Ascending aorta (tissue), 2 donors: ENCODE measurements at regions not wholly inside any gene's neighbourhood (a gene's known extent, or its start where the extent isn't known, plus 50 kb on each side); places are given as distances from the start of the nearest gene placed in this dataset.

ENCODE experiments used
- DNase-seq, 2 donors: peaks; one replicate each; pipeline ENCODE4 v3.0.0-alpha.2; 2019; ENCODE audit warnings: low spot score in 2 of 2
- H3K27ac ChIP-seq, 2 donors: fragments of 200-600 bp; sonication (generic); one replicate each; pipeline ENCODE4 v1.5.1; 2016 to 2017; ENCODE audit warnings: mild to moderate bottlenecking in 1 of 2
- H3K27me3 ChIP-seq: fragments of 200-600 bp; sonication (generic); one replicate; pipeline ENCODE4 v1.5.1; 2017
- H3K36me3 ChIP-seq, 2 donors: fragments of 200-600 bp; sonication (generic); one replicate each; pipeline ENCODE4 v1.5.1; 2016
- H3K4me1 ChIP-seq, 2 donors: fragments of 200-600 bp; sonication (generic); one replicate each; pipeline ENCODE4 v1.5.1; 2016 to 2017; ENCODE audit warnings: mild to moderate bottlenecking in 1 of 2
- H3K4me3 ChIP-seq, 2 donors: fragments of 200-600 bp; sonication (generic); one replicate each; pipeline ENCODE4 v1.5.1; 2016 to 2017; ENCODE audit warnings: mild to moderate bottlenecking in 1 of 2
- H3K9me3 ChIP-seq, 2 donors: fragments of 200-600 bp; sonication (generic); one replicate each; pipeline ENCODE4 v1.5.1; 2016
- intact Hi-C: fragments of 100-400 bp; cut with DNase I; formaldehyde crosslinking; loops from one replicate; pipeline ENCODE4 v1.15.1; 2023
- TF ChIP-seq, protein P1 (sequence below), 3 experiments: fragments of 200-600 bp in 2 of 3; fragments of 450-650 bp in 1 of 3; sonication (generic) in 2 of 3; IDR thresholded peaks; one replicate each; pipeline ENCODE4 v1.5.1; 2016 to 2019; ENCODE audit warnings: antibody characterized with exemption in 3 of 3, mild to moderate bottlenecking in 1 of 3, moderate library complexity in 1 of 3

DNA sequence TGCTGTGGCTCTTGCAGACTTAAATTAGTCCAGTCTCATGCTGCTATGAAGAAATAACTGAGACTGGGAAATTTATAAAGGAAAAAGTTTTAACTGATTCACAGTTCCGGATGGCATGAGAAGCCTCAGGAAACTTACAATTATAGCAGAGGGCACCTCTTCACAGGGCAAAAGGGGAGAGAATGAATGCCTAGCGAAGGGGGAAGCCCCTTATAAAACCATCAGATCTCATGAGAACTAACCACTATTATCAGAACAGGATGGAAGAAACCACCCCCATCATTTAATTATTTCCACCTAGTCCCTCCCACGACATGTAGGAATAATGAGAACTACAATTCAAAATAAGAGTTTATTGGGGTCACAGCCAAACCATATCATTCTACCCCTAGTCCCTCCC, 91.4 kb downstream of the GPR174 start:
- no peaks in the 10 kb centered on the region for H3K4me1 ChIP-seq
- intact Hi-C loops: no loop called here
- no peaks in the 10 kb centered on the region for H3K27me3 ChIP-seq
- H3K27ac ChIP-seq: no peak overlapping the region
- TF ChIP-seq, protein P1, sequence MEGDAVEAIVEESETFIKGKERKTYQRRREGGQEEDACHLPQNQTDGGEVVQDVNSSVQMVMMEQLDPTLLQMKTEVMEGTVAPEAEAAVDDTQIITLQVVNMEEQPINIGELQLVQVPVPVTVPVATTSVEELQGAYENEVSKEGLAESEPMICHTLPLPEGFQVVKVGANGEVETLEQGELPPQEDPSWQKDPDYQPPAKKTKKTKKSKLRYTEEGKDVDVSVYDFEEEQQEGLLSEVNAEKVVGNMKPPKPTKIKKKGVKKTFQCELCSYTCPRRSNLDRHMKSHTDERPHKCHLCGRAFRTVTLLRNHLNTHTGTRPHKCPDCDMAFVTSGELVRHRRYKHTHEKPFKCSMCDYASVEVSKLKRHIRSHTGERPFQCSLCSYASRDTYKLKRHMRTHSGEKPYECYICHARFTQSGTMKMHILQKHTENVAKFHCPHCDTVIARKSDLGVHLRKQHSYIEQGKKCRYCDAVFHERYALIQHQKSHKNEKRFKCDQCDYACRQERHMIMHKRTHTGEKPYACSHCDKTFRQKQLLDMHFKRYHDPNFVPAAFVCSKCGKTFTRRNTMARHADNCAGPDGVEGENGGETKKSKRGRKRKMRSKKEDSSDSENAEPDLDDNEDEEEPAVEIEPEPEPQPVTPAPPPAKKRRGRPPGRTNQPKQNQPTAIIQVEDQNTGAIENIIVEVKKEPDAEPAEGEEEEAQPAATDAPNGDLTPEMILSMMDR (IDR thresholded peaks at IDR 0.05): no peak
- H3K4me3 ChIP-seq: no peak overlapping the region
- DNase-seq: no peak
- H3K9me3 ChIP-seq: no peaks in the 10 kb centered on the region
- no peaks in the 10 kb centered on the region for H3K36me3 ChIP-seq

DNA sequence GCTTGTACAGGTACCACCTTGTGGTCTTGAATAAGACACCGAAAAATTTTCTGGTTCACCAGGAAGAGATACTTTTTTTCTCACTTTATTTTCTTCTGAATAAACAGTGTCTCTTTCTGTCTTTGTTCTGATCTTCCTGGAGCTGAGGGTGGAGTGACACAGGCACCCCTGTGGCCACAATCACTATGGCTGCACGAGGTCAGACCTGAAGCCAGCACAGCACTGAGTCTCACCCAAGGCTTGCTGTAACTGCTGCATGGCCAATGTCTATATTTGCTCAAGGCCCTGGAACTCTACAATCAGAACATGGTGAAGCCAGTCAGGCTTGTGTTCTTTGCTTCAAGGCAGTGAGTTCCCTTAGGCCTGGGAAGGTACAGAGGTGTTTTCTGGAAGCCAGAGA, 87.2 kb downstream of the GPR174 start:
- TF ChIP-seq, protein P1 (IDR thresholded peaks at IDR 0.05): no peak
- H3K4me1 ChIP-seq: no peaks in the 10 kb centered on the region
- no peaks in the 10 kb centered on the region for H3K36me3 ChIP-seq
- no peaks in the 10 kb centered on the region for H3K27me3 ChIP-seq
- intact Hi-C loops: no loop called here
- H3K27ac ChIP-seq: no peak overlapping the region
- no peak for DNase-seq
- no peak overlapping the region for H3K4me3 ChIP-seq
- H3K9me3 ChIP-seq: no peaks in the 10 kb centered on the region
